ENCODE measurements at regions not wholly inside any gene's neighbourhood (a gene's known extent, or its start where the extent isn't known, plus 50 kb on each side); places are given as distances from the start of the nearest gene placed in this dataset.

DNA sequence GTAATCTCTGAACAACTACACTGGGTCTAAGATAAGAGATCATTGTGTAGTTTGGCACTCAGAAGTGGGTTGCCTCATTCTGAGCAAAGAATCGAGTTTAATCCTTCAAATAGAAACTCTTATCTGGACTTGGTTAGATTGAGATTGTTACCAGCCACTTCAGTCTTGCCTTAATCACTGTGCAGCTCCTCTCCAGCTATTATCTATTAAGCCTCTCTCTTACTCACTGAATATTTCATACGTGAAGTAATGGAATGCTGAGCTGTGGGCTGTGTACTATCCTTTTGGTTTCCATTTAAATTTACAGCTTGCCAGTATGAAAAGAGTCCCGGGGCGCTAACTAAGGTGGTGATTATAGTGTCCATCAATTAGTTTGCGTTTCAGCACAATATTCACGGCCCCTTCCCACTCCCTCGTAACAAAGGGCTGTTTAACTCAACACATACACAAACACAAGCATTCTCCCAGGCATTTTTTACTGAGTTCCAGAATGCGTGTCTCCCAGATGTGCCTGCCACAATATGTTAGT is 65.7 kb upstream of the NCKAP5 start:
- TF ChIP-seq, protein P1, sequence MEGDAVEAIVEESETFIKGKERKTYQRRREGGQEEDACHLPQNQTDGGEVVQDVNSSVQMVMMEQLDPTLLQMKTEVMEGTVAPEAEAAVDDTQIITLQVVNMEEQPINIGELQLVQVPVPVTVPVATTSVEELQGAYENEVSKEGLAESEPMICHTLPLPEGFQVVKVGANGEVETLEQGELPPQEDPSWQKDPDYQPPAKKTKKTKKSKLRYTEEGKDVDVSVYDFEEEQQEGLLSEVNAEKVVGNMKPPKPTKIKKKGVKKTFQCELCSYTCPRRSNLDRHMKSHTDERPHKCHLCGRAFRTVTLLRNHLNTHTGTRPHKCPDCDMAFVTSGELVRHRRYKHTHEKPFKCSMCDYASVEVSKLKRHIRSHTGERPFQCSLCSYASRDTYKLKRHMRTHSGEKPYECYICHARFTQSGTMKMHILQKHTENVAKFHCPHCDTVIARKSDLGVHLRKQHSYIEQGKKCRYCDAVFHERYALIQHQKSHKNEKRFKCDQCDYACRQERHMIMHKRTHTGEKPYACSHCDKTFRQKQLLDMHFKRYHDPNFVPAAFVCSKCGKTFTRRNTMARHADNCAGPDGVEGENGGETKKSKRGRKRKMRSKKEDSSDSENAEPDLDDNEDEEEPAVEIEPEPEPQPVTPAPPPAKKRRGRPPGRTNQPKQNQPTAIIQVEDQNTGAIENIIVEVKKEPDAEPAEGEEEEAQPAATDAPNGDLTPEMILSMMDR (IDR thresholded peaks at IDR 0.05), result no peak
- TF ChIP-seq POLR2A (IDR thresholded peaks at IDR 0.05), result no peak
